K562 (cell line): ENCODE measurements at regions not wholly inside any gene's neighbourhood (a gene's known extent, or its start where the extent isn't known, plus 50 kb on each side); places are given as distances from the start of the nearest gene placed in this dataset.

Experiments used
- ATAC-seq: fragments of 200-7000 bp; cut with Tn5 transposase; 3 replicates; pipeline ENCODE4 v1.9.1; 2020; ENCODE audit warnings: moderate library complexity
- BruUV-seq: library from RNA; stranded (reverse); fragments of 400-500 nt; replicated peaks from 2 replicates; lab custom pipeline; 2021; lab: Mats Ljungman, UMichigan
- CTCF ChIA-PET: fragments of 300-600 bp; formaldehyde crosslinking; extraction: SDS; loops from one replicate; lab custom pipeline; 2021; ENCODE audit warnings: low intra/inter-chr PET ratio; lab: Yijun Ruan, JAX
- POLR2A ChIA-PET: fragments of 300-600, 350-650 bp; sonication (Branson Sonifier 250); formaldehyde crosslinking; extraction: SDS; loops from one replicate; lab custom pipeline; 2021; ENCODE audit warnings: antibody characterized with exemption, inconsistent platforms; lab: Yijun Ruan, JAX
- DNase-seq, 4 experiments: peaks; one replicate each; pipeline versions ENCODE4 v3.0.0 to v3.0.0-alpha.2; 2011 to 2018; ENCODE audit warnings: low spot score in 3 of 4, mixed read lengths in 3 of 4; ENCODE audit errors: extremely low read depth in 1 of 4
- FAIRE-seq: peaks from 2 replicates; lab custom pipeline; 2011; peaks lifted over from hg19 to GRCh38; lab: Jason Lieb, UNC
- H2AFZ ChIP-seq: 2 replicates; pipeline ENCODE4 v1.6.0; 2011; ENCODE audit warnings: low read depth, low read length, control low read depth, inconsistent platforms
- H3K27ac ChIP-seq: fragments of 200-600 bp; 3 replicates; pipeline ENCODE4 v1.8.0; 2011; ENCODE audit warnings: low read depth, mild to moderate bottlenecking, control low read depth, inconsistent platforms, low read length, moderate library complexity, mixed read lengths; ENCODE audit errors: extremely low read depth
- H3K27me3 ChIP-seq, 2 experiments: fragments of 300-600 bp in 1 of 2; 2 replicates in 1 of 2; 3 replicates in 1 of 2; pipeline versions ENCODE4 v1.6.0 to v1.8.0; 2011; ENCODE audit warnings: inconsistent platforms in 2 of 2, low read length in 2 of 2, mild to moderate bottlenecking in 1 of 2, mixed read lengths in 1 of 2, moderate library complexity in 1 of 2; ENCODE audit not compliant: control insufficient read depth in 2 of 2, insufficient read depth in 2 of 2
- H3K36me3 ChIP-seq: fragments of 300-600 bp; 3 replicates; pipeline ENCODE4 v1.8.0; 2011; ENCODE audit warnings: mild to moderate bottlenecking, low read length, inconsistent platforms; ENCODE audit not compliant: control insufficient read depth, insufficient read depth
- H3K4me1 ChIP-seq, 2 experiments: fragments of 200-600 bp in 1 of 2; replicated peaks in 1 of 2; 2 replicates in 1 of 2; 3 replicates in 1 of 2; pipeline versions ENCODE4 v1.5.1 to v1.8.0; 2011; ENCODE audit warnings: inconsistent platforms in 2 of 2, low read length in 2 of 2, mild to moderate bottlenecking in 1 of 2, mixed read lengths in 1 of 2, moderate library complexity in 1 of 2; ENCODE audit not compliant: control insufficient read depth in 2 of 2, insufficient read depth in 2 of 2
- H3K4me2 ChIP-seq: 2 replicates; pipeline ENCODE4 v1.6.1; 2011; ENCODE audit warnings: low read length, control low read depth, inconsistent platforms, mixed read lengths; ENCODE audit not compliant: insufficient read depth
- H3K4me3 ChIP-seq: fragments of 200-600 bp; sonication (generic), shearing (Covaris generic); 2 replicates; pipeline ENCODE4 v1.5.1; 2016; ENCODE audit warnings: control low read depth, inconsistent platforms
- H3K79me2 ChIP-seq: fragments of 200-600 bp; 3 replicates; pipeline ENCODE4 v1.8.0; 2011; ENCODE audit warnings: low read length, inconsistent platforms; ENCODE audit not compliant: control insufficient read depth, insufficient read depth
- H3K9ac ChIP-seq, 2 experiments: 2 replicates each; pipeline versions ENCODE4 v1.6.0 to v1.6.1; 2011; ENCODE audit warnings: low read depth in 2 of 2, low read length in 2 of 2, control low read depth in 1 of 2, inconsistent platforms in 1 of 2, mild to moderate bottlenecking in 1 of 2, mixed read lengths in 1 of 2; ENCODE audit not compliant: insufficient read depth in 1 of 2
- H3K9me1 ChIP-seq: one replicate; pipeline ENCODE4 v1.6.0; 2011; ENCODE audit warnings: inconsistent platforms, mild to moderate bottlenecking, low read length, moderate library complexity; ENCODE audit not compliant: control insufficient read depth, insufficient read depth
- H3K9me3 ChIP-seq: replicated peaks from 2 replicates; pipeline ENCODE4 v1.5.1; 2011; ENCODE audit warnings: low read depth, low read length, inconsistent platforms; ENCODE audit not compliant: control insufficient read depth, insufficient read depth
- H4K20me1 ChIP-seq: replicated peaks from 2 replicates; pipeline ENCODE4 v1.6.1; 2011; ENCODE audit warnings: low read length, inconsistent platforms, mixed read lengths; ENCODE audit not compliant: control insufficient read depth, insufficient read depth
- FOXJ2 ChIP-seq: fragments of 200-800 bp; sonication (Bioruptor generic); IDR thresholded peaks from 2 replicates; pipeline ENCODE4 v1.6.1; 2016; ENCODE audit warnings: missing genetic modification characterization, missing compliant biosample characterization
- MAFF ChIP-seq: IDR thresholded peaks from 2 replicates; pipeline ENCODE4 v1.6.1; 2012; ENCODE audit warnings: low read length, improper control_type of control experiment
- PRMT5 ChIP-seq: sonication (generic); formaldehyde crosslinking; IDR thresholded peaks from 2 replicates; pipeline ENCODE4 v1.5.0; 2020; ENCODE audit warnings: missing genetic modification reagents
- STAT6 ChIP-seq: sonication (generic); formaldehyde crosslinking; IDR thresholded peaks from 2 replicates; pipeline ENCODE4 v1.8.1; 2023; ENCODE audit warnings: mild to moderate bottlenecking, missing genetic modification reagents
- TEAD2 ChIP-seq: fragments of 450-650 bp; IDR thresholded peaks from 2 replicates; pipeline ENCODE4 v1.6.1; 2016; ENCODE audit warnings: missing genetic modification characterization, control low read depth, missing compliant biosample characterization
- XRCC4 ChIP-seq: IDR thresholded peaks from one replicate; pipeline ENCODE4 v1.6.1; 2011; ENCODE audit not compliant: insufficient read depth, insufficient read length; ENCODE audit errors: extremely low read depth
- ZBTB2 ChIP-seq: fragments of 450-650 bp; IDR thresholded peaks from 2 replicates; pipeline ENCODE4 v1.6.1; 2016; ENCODE audit warnings: antibody characterized with exemption
- ZNF232 ChIP-seq: sonication (generic); formaldehyde crosslinking; IDR thresholded peaks from 2 replicates; pipeline ENCODE4 v1.8.0; 2022; ENCODE audit warnings: mild to moderate bottlenecking, missing genetic modification reagents
- ZNF253 ChIP-seq: fragments of 250-450 bp; sonication (Bioruptor Pico); conservative IDR thresholded peaks from 2 replicates; pipeline ENCODE4 v1.6.1; 2021; ENCODE audit warnings: mild to moderate bottlenecking
- WGBS: fragments of 100-300 bp; shearing (Covaris generic); methylation state at CpG from one replicate; pipeline ENCODE4 v1.1.6; 2016; ENCODE audit warnings: low coverage, mixed read lengths; ENCODE audit not compliant: insufficient coverage; ENCODE audit errors: missing lambda C conversion rate; 5-methylcytosine and 5-hydroxymethylcytosine counted together
- in situ Hi-C: fragments of 300-500 bp; cut with MboI; formaldehyde crosslinking; loops from 4 replicates; pipeline ENCODE4 v1.15.0; 2018; ENCODE audit warnings: inconsistent platforms, mixed read lengths
- intact Hi-C: fragments of 100-400 bp; cut with micrococcal nuclease; formaldehyde crosslinking; loops from 2 replicates; pipeline ENCODE4 v1.14.2; 2022
- TF ChIP-seq, protein P1 (sequence below), 2 experiments: fragments of 450-650 bp; IDR thresholded peaks; 2 replicates each; pipeline ENCODE4 v1.6.1; 2016; ENCODE audit warnings: mild to moderate bottlenecking in 2 of 2, borderline replicate concordance in 1 of 2, low read depth in 1 of 2, moderate library complexity in 1 of 2

GRCh38 chr6:87919416-87919815 lies 128.2 kb upstream of the SPACA1 start (continued):
- TF ChIP-seq STAT6 (CRISPR knock-in tag) = no peak

DNA sequence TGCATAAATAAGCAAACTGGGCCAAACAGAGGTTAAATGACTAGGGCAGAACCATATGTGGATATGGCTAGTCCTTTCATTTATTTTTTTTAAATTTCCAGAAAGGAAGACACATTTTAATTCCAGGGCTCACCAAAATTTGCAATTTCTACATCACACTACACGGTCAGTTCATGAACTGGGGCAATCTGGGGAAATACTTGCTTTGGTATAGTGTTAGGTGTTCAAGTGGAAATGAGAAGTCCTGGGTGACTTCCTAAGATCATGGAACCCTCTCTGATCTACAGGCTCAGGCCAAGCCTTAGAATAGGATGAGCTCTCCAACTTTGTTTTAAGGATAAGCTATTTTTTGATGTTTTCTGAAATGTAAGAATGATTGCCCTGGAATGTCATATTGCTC lies 128.6 kb upstream of the SPACA1 start:
- 0% methylated on average over 1 of the region's 1 CpG for WGBS
- in situ Hi-C loops (no loop called here), intact Hi-C loops (no loop called here)
- H3K9me1 ChIP-seq = no peaks in the 10 kb centered on the region
- H4K20me1 ChIP-seq = no peaks in the 10 kb centered on the region
- ChIA-PET POLR2A (no interaction called here), CTCF (no interaction called here)
- no peaks in the 10 kb centered on the region for H3K4me1 ChIP-seq
- peaks cover 0 to 4% of the 10 kb centered on the region in 2 experiments; a peak in 1 of 5 replicates for H3K27me3 ChIP-seq
- no peak overlapping the region for H2AFZ ChIP-seq
- FAIRE-seq = no peak
- no peak for ATAC-seq
- BruUV-seq = no TSS peak
- DNase-seq = no peak
- no peak overlapping the region for H3K4me2 ChIP-seq
- H3K36me3 ChIP-seq = no peaks in the 10 kb centered on the region
- no peaks in the 10 kb centered on the region for H3K79me2 ChIP-seq
- H3K9me3 ChIP-seq = no peaks in the 10 kb centered on the region
- H3K27ac ChIP-seq = no peak overlapping the region
- H3K4me3 ChIP-seq = no peak overlapping the region
- no peak overlapping the region for H3K9ac ChIP-seq
- no peak for TF ChIP-seq FOXJ2 (tag)
- TF ChIP-seq TEAD2 (tag) = no peak
- TF ChIP-seq, protein P1, sequence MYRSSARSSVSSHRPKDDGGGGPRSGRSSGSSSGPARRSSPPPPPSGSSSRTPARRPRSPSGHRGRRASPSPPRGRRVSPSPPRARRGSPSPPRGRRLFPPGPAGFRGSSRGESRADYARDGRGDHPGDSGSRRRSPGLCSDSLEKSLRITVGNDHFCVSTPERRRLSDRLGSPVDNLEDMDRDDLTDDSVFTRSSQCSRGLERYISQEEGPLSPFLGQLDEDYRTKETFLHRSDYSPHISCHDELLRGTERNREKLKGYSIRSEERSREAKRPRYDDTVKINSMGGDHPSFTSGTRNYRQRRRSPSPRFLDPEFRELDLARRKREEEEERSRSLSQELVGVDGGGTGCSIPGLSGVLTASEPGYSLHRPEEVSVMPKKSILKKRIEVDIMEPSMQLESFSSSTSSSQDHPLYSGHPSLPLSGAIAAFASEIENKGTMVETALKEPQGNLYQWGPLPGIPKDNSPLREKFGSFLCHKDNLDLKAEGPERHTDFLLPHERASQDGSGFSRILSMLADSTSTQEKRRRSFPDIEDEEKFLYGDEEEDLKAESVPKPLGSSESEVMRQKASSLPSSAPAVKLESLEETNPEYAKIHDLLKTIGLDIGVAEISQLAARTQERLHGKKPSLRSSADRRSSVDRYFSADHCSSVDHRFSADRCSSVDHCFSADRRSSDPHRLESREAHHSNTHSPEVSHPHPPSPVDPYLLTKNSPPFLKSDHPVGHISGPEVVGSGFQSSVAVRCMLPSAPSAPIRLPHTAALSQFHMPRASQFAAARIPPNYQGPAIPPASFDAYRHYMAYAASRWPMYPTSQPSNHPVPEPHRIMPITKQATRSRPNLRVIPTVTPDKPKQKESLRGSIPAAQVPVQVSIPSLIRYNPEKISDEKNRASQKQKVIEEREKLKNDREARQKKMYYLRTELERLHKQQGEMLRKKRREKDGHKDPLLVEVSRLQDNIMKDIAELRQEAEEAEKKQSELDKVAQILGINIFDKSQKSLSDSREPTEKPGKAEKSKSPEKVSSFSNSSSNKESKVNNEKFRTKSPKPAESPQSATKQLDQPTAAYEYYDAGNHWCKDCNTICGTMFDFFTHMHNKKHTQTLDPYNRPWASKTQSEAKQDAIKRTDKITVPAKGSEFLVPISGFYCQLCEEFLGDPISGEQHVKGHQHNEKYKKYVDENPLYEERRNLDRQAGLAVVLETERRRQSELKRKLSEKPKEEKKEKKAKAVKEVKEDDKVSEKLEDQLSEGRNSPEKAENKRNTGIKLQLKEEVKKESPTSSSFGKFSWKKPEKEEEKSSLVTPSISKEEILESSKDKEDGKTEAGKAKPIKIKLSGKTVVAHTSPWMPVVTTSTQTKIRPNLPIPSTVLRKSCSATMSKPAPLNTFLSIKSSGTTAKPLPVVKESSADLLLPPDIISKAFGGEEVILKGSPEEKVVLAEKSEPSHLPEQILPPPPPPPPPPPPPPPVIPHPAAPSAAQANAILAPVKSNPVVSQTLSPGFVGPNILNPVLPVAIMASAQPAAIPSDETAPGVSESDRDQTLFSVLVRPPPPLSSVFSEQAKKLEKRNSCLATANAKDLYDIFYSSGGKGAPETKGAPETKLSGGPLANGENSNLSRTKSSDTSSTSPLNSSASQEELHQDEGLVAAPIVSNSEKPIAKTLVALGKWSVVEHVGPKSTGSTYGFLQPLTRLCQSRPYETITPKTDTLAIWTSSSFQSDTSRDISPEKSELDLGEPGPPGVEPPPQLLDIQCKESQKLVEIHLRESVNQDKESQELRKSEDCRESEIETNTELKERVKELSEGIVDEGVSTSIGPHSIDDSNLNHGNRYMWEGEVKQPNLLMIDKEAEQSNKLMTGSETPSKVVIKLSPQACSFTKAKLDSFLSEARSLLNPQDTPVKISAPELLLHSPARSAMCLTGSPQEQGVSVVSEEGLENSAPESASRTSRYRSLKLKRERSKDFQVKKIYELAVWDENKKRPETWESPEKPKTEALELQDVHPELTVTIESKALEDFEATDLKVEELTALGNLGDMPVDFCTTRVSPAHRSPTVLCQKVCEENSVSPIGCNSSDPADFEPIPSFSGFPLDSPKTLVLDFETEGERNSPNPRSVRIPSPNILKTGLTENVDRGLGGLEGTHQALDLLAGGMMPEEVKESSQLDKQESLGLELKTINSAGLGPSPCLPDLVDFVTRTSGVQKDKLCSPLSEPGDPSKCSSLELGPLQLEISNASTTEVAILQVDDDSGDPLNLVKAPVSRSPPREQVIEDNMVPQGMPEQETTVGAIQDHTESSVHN (IDR thresholded peaks at IDR 0.05; ENCODE audit: borderline replicate concordance in 1 of 2, low read depth in 1 of 2) = no peak
- no peak for TF ChIP-seq MAFF
- no peak for TF ChIP-seq ZNF253 (CRISPR knock-in tag)
- no peak for TF ChIP-seq PRMT5
- no peak for TF ChIP-seq ZBTB2
- no peak for TF ChIP-seq ZNF232 (CRISPR knock-in tag)
- no peak for TF ChIP-seq XRCC4
